SK-N-SH treated with all-trans-retinoic acid at 6 μM for 48 hours (cell line): ENCODE measurements at regions not wholly inside any gene's neighbourhood (a gene's known extent, or its start where the extent isn't known, plus 50 kb on each side); places are given as distances from the start of the nearest gene placed in this dataset.

Experiments
- ARNTL ChIP-seq: fragments of 450-650 bp; formaldehyde crosslinking; IDR thresholded peaks from 2 replicates; pipeline ENCODE4 v1.5.0; 2020; ENCODE audit warnings: low read depth, mild to moderate bottlenecking, moderate library complexity, borderline replicate concordance
- GLIS3 ChIP-seq: fragments of 250-450 bp; sonication (Bioruptor Pico); IDR thresholded peaks from 2 replicates; pipeline ENCODE4 v1.5.0; 2020; ENCODE audit warnings: mild to moderate bottlenecking, moderate library complexity
- OSR1 ChIP-seq: fragments of 250-450 bp; sonication (Bioruptor Pico); IDR thresholded peaks from 2 replicates; pipeline ENCODE4 v1.8.0; 2022; ENCODE audit warnings: moderate library complexity, mild to moderate bottlenecking, inconsistent platforms
- TOX ChIP-seq: fragments of 250-450 bp; sonication (Bioruptor Pico); IDR thresholded peaks from 2 replicates; pipeline ENCODE4 v1.8.0; 2021; ENCODE audit warnings: mild to moderate bottlenecking, moderate library complexity, borderline replicate concordance
- ZFP30 ChIP-seq: fragments of 450-650 bp; formaldehyde crosslinking; IDR thresholded peaks from 2 replicates; pipeline ENCODE4 v1.5.0; 2022; ENCODE audit warnings: mild to moderate bottlenecking, moderate library complexity

GRCh38 chr14:82879949-82880535, 1346.4 kb upstream of the SEL1L start:
- TF ChIP-seq OSR1 (CRISPR knock-in tag) = no peak
- no peak for TF ChIP-seq TOX (CRISPR knock-in tag)
- TF ChIP-seq GLIS3 (CRISPR knock-in tag) = no peak
- TF ChIP-seq ZFP30 = no peak
- no peak for TF ChIP-seq ARNTL
